Neuronal stem cell (in vitro differentiated cells): ENCODE measurements at regions not wholly inside any gene's neighbourhood (a gene's known extent, or its start where the extent isn't known, plus 50 kb on each side); places are given as distances from the start of the nearest gene placed in this dataset.

Experiments
- DNase-seq: peaks from one replicate; pipeline ENCODE4 v3.0.0-alpha.2; 2013; ENCODE audit warnings: low spot score
- H2AFZ ChIP-seq: one replicate; pipeline ENCODE4 v1.6.1; 2013; ENCODE audit warnings: mild to moderate bottlenecking, low read length, inconsistent platforms
- H2AK5ac ChIP-seq: 2 replicates; pipeline ENCODE4 v1.6.1; 2013; ENCODE audit warnings: low read depth, mild to moderate bottlenecking, inconsistent platforms, low read length, moderate library complexity, mixed read lengths
- H2BK120ac ChIP-seq: 2 replicates; pipeline ENCODE4 v1.6.1; 2013; ENCODE audit warnings: low read depth, mild to moderate bottlenecking, inconsistent platforms, low read length, moderate library complexity, mixed read lengths
- H2BK12ac ChIP-seq: one replicate; pipeline ENCODE4 v1.6.1; 2013; ENCODE audit warnings: low read length, inconsistent platforms
- H2BK15ac ChIP-seq: 2 replicates; pipeline ENCODE4 v1.6.1; 2013; ENCODE audit warnings: mild to moderate bottlenecking, low read length, inconsistent platforms, mixed read lengths
- H2BK5ac ChIP-seq: one replicate; pipeline ENCODE4 v1.6.1; 2013; ENCODE audit warnings: inconsistent platforms, mild to moderate bottlenecking, low read length, moderate library complexity
- H3K14ac ChIP-seq: one replicate; pipeline ENCODE4 v1.6.1; 2013; ENCODE audit warnings: low read length, inconsistent platforms
- H3K18ac ChIP-seq: 2 replicates; pipeline ENCODE4 v1.6.1; 2013; ENCODE audit warnings: low read length, inconsistent platforms
- H3K23ac ChIP-seq: 2 replicates; pipeline ENCODE4 v1.6.1; 2013; ENCODE audit warnings: low read depth, mild to moderate bottlenecking, mixed read lengths, low read length, inconsistent platforms; ENCODE audit not compliant: poor library complexity
- H3K27ac ChIP-seq: replicated peaks from 3 replicates; pipeline ENCODE4 v1.5.1; 2013; ENCODE audit warnings: low read length, inconsistent platforms
- H3K27me3 ChIP-seq, 3 experiments: 2 replicates each; pipeline ENCODE4 v1.6.1; 2013; ENCODE audit warnings: low read length in 3 of 3, mild to moderate bottlenecking in 2 of 3, inconsistent platforms in 1 of 3, low read depth in 1 of 3, mixed read lengths in 1 of 3, moderate library complexity in 1 of 3; ENCODE audit not compliant: control insufficient read depth in 3 of 3, insufficient read depth in 3 of 3
- H3K36me3 ChIP-seq, 2 donors: replicated peaks in 1 of 2; 2 replicates each; pipeline ENCODE4 v1.6.1; 2013; ENCODE audit warnings: low read length in 2 of 2; ENCODE audit not compliant: control insufficient read depth in 2 of 2, insufficient read depth in 2 of 2
- H3K4ac ChIP-seq: 2 replicates; pipeline ENCODE4 v1.6.1; 2013; ENCODE audit warnings: inconsistent platforms, mild to moderate bottlenecking, low read length, moderate library complexity
- H3K4me1 ChIP-seq, 2 donors: 1 replicate in 1 of 2; 2 replicates in 1 of 2; pipeline ENCODE4 v1.6.1; 2013; ENCODE audit warnings: low read length in 2 of 2, low read depth in 1 of 2; ENCODE audit not compliant: control insufficient read depth in 2 of 2, insufficient read depth in 1 of 2
- H3K4me2 ChIP-seq: one replicate; pipeline ENCODE4 v1.6.1; 2013; ENCODE audit warnings: mild to moderate bottlenecking, low read length, inconsistent platforms; ENCODE audit not compliant: insufficient read depth, poor library complexity, severe bottlenecking
- H3K4me3 ChIP-seq, 2 donors: 2 replicates each; pipeline ENCODE4 v1.5.1; 2013; ENCODE audit warnings: low read length in 2 of 2, mild to moderate bottlenecking in 2 of 2, inconsistent platforms in 1 of 2, moderate library complexity in 1 of 2
- H3K79me1 ChIP-seq: one replicate; pipeline ENCODE4 v1.6.1; 2013; ENCODE audit warnings: low read depth, mild to moderate bottlenecking, inconsistent platforms, low read length, moderate library complexity
- H3K9ac ChIP-seq: one replicate; pipeline ENCODE4 v1.6.1; 2013; ENCODE audit warnings: mild to moderate bottlenecking, low read depth, low read length, inconsistent platforms; ENCODE audit not compliant: poor library complexity
- H3K9me3 ChIP-seq, 2 donors: replicated peaks in 1 of 2; 2 replicates each; pipeline versions ENCODE3 to v1.6.1; 2013; ENCODE audit warnings: low read length in 2 of 2, mild to moderate bottlenecking in 2 of 2, inconsistent platforms in 1 of 2, low read depth in 1 of 2, mixed read lengths in 1 of 2, moderate library complexity in 1 of 2; ENCODE audit not compliant: control insufficient read depth in 2 of 2, insufficient read depth in 1 of 2
- H4K8ac ChIP-seq: one replicate; pipeline ENCODE4 v1.6.1; 2013; ENCODE audit warnings: low read depth, mild to moderate bottlenecking, inconsistent platforms, low read length, moderate library complexity
- H4K91ac ChIP-seq: one replicate; pipeline ENCODE4 v1.6.1; 2013; ENCODE audit warnings: low read length, low read depth, mild to moderate bottlenecking, inconsistent platforms; ENCODE audit not compliant: poor library complexity
- WGBS, 2 donors: extraction: QIAGEN DNeasy Blood & Tissue Kit; methylation state at CpG; one replicate each; pipeline ENCODE4 v1.1.7; 2013; ENCODE audit warnings: missing lambda C conversion rate in 2 of 2, mixed read lengths in 1 of 2; ENCODE audit not compliant: insufficient read length in 2 of 2, insufficient replicate concordance in 1 of 2; ENCODE audit errors: extremely low coverage in 2 of 2; 5-methylcytosine and 5-hydroxymethylcytosine counted together

- no peak overlapping the region for H3K4me2 ChIP-seq
- no peak overlapping the region for H2AK5ac ChIP-seq
- H3K4me1 ChIP-seq, result no peaks in the 10 kb centered on the region
- H3K4me3 ChIP-seq, result no peak overlapping the region
- no peak overlapping the region for H3K23ac ChIP-seq
- no peak overlapping the region for H4K91ac ChIP-seq
- no peaks in the 10 kb centered on the region for H3K36me3 ChIP-seq
- no peak overlapping the region for H2BK5ac ChIP-seq
- no peak for DNase-seq
- H2AFZ ChIP-seq, result no peak overlapping the region
- H3K27ac ChIP-seq, result no peak overlapping the region
- no peak overlapping the region for H2BK15ac ChIP-seq
- H3K79me1 ChIP-seq, result no peaks in the 10 kb centered on the region
- H3K27me3 ChIP-seq, result no peaks in the 10 kb centered on the region
- no peaks in the 10 kb centered on the region for H3K9me3 ChIP-seq
- no peak overlapping the region for H2BK12ac ChIP-seq
- H3K14ac ChIP-seq, result no peak overlapping the region
- H3K4ac ChIP-seq, result no peak overlapping the region
- H2BK120ac ChIP-seq, result no peak overlapping the region
- WGBS, 2 donors, result no CpG with 5 or more reads among the region's 1 CpG
- H4K8ac ChIP-seq, result no peak overlapping the region
- H3K9ac ChIP-seq, result no peak overlapping the region
- no peak overlapping the region for H3K18ac ChIP-seq
Observed at GRCh38 chr7:118745927-118746326, 521.4 kb downstream of the ANKRD7 start.

- Histone ChIP-seq H3K4me2 (no peak overlapping the region), H2BK5ac (no peak overlapping the region), H3K9me3 (no peaks in the 10 kb centered on the region), H3K23ac (no peak overlapping the region), H4K91ac (no peak overlapping the region), H3K14ac (no peak overlapping the region), H3K27ac (no peak overlapping the region), H3K27me3 (no peaks in the 10 kb centered on the region), H3K18ac (no peak overlapping the region), H3K4me3 (no peak overlapping the region), H3K4me1 (no peaks in the 10 kb centered on the region), H2BK120ac (no peak overlapping the region), H4K8ac (no peak overlapping the region), H2BK12ac (no peak overlapping the region), H2AFZ (no peak overlapping the region), H3K36me3 (no peaks in the 10 kb centered on the region), H3K4ac (no peak overlapping the region), H3K9ac (no peak overlapping the region), H2AK5ac (no peak overlapping the region), H2BK15ac (no peak overlapping the region), H3K79me1 (no peaks in the 10 kb centered on the region)
- no peak for DNase-seq
Observed at GRCh38 chr7:118747473-118747872, 523.0 kb downstream of the ANKRD7 start.

- H3K79me1 ChIP-seq, result no peaks in the 10 kb centered on the region
- no peak overlapping the region for H3K27ac ChIP-seq
- no CpG with 5 or more reads among the region's 1 CpG for WGBS, 2 donors
- DNase-seq, result no peak
- H4K8ac ChIP-seq, result no peak overlapping the region
- no peak overlapping the region for H2BK12ac ChIP-seq
- no peak overlapping the region for H3K4me2 ChIP-seq
- H3K23ac ChIP-seq, result no peak overlapping the region
- no peaks in the 10 kb centered on the region for H3K4me1 ChIP-seq
- H2BK5ac ChIP-seq, result no peak overlapping the region
- no peaks in the 10 kb centered on the region for H3K27me3 ChIP-seq
- H4K91ac ChIP-seq, result no peak overlapping the region
- H3K18ac ChIP-seq, result no peak overlapping the region
- no peak overlapping the region for H2BK120ac ChIP-seq
- H3K4me3 ChIP-seq, result no peak overlapping the region
- H3K36me3 ChIP-seq, result no peaks in the 10 kb centered on the region
- H3K9ac ChIP-seq, result no peak overlapping the region
- H3K14ac ChIP-seq, result no peak overlapping the region
- H2AFZ ChIP-seq, result no peak overlapping the region
- H3K4ac ChIP-seq, result no peak overlapping the region
- H2BK15ac ChIP-seq, result no peak overlapping the region
- H3K9me3 ChIP-seq, result no peaks in the 10 kb centered on the region
- no peak overlapping the region for H2AK5ac ChIP-seq
Observed at GRCh38 chr7:118753479-118753878, 529.0 kb downstream of the ANKRD7 start.

GRCh38 chr7:118754608-118755007 lies 530.1 kb downstream of the ANKRD7 start:
- H3K4me1 ChIP-seq, result no peaks in the 10 kb centered on the region
- peak overlapping the region; percentile 8 for H2AFZ ChIP-seq
- H2BK12ac ChIP-seq, result no peak overlapping the region
- H3K79me1 ChIP-seq, result no peaks in the 10 kb centered on the region
- H3K18ac ChIP-seq, result no peak overlapping the region
- DNase-seq, result no peak
- H3K4me2 ChIP-seq, result no peak overlapping the region
- 100% methylated on average over 1 of the region's 3 CpGs; no CpG with 5 or more reads in 1 of the 2 donors for WGBS, 2 donors
- no peak overlapping the region for H3K27ac ChIP-seq
- no peak overlapping the region for H3K14ac ChIP-seq
- no peak overlapping the region for H2BK120ac ChIP-seq
- H4K8ac ChIP-seq, result no peak overlapping the region
- H3K23ac ChIP-seq, result no peak overlapping the region
- no peak overlapping the region for H2BK15ac ChIP-seq
- no peaks in the 10 kb centered on the region for H3K9me3 ChIP-seq
- no peak overlapping the region for H3K4me3 ChIP-seq
- no peak overlapping the region for H3K9ac ChIP-seq
- no peaks in the 10 kb centered on the region for H3K27me3 ChIP-seq
- H4K91ac ChIP-seq, result no peak overlapping the region
- no peak overlapping the region for H3K4ac ChIP-seq
- no peak overlapping the region for H2AK5ac ChIP-seq
- H2BK5ac ChIP-seq, result no peak overlapping the region
- no peaks in the 10 kb centered on the region for H3K36me3 ChIP-seq
